ENCODE measurements at regions not wholly inside any gene's neighbourhood (a gene's known extent, or its start where the extent isn't known, plus 50 kb on each side); places are given as distances from the start of the nearest gene placed in this dataset.

- TF ChIP-seq EZH2 (IDR thresholded peaks at IDR 0.05; ENCODE audit: borderline replicate concordance), result no peak
- no peak for TF ChIP-seq CTCF (IDR thresholded peaks at IDR 0.05; ENCODE audit: poor library complexity)
Observed at GRCh38 chr4:108533245-108533844, 87.0 kb upstream of the RPL34 start.
